ENCODE measurements at regions not wholly inside any gene's neighbourhood (a gene's known extent, or its start where the extent isn't known, plus 50 kb on each side); places are given as distances from the start of the nearest gene placed in this dataset.

- FAIRE-seq (no peak), DNase-seq (ENCODE audit: low read depth in 1 of 2, low spot score in 2 of 2) (no peak)
- Histone ChIP-seq H4K5ac (ENCODE audit: insufficient read length, low read depth, low read length) (no peak overlapping the region), H4K91ac (replicated peaks; ENCODE audit: insufficient read length, low read length) (no peak overlapping the region), H2BK12ac (ENCODE audit: low read depth, low read length) (no peak overlapping the region), H3K4me3 (ENCODE audit: extremely low read depth in 1 of 4, insufficient read depth in 2 of 4, low read depth in 3 of 4, low read length in 4 of 4) (no peak overlapping the region), H2AFZ (ENCODE audit: low read length) (no peak overlapping the region), H2BK120ac (replicated peaks; ENCODE audit: low read depth, low read length) (no peak overlapping the region), H2BK15ac (ENCODE audit: low read length) (no peak overlapping the region), H3K79me2 (ENCODE audit: control insufficient read depth in 1 of 2, insufficient read depth in 2 of 2, low read length in 2 of 2) (no peaks in the 10 kb centered on the region), H3K4ac (replicated peaks; ENCODE audit: insufficient read length, low read depth, low read length) (no peak overlapping the region), H3K4me1 (replicated peaks in 1 of 4; ENCODE audit: control insufficient read depth in 3 of 4, insufficient read depth in 4 of 4, low read length in 3 of 4) (no peaks in the 10 kb centered on the region), H3K79me1 (ENCODE audit: low read depth, low read length) (no peaks in the 10 kb centered on the region), H3K18ac (ENCODE audit: extremely low read depth, low read length) (no peak overlapping the region), H3K23ac (ENCODE audit: insufficient read length) (no peak overlapping the region), H3K36me3 (ENCODE audit: control insufficient read depth in 2 of 4, insufficient read depth in 4 of 4, low read length in 3 of 4) (no peaks in the 10 kb centered on the region), H3K27ac (ENCODE audit: low read depth, low read length) (no peak overlapping the region), H3K4me2 (ENCODE audit: insufficient read depth in 1 of 2, low read depth in 2 of 2, low read length in 2 of 2) (no peak overlapping the region), H2BK20ac (ENCODE audit: low read length) (no peak overlapping the region), H3K56ac (replicated peaks; ENCODE audit: insufficient read length, low read depth, low read length) (no peak overlapping the region), H2BK5ac (ENCODE audit: low read depth, low read length) (no peak overlapping the region), H3K27me3 (replicated peaks in 1 of 4; ENCODE audit: control insufficient read depth in 3 of 4, extremely low read depth in 1 of 4, insufficient read depth in 3 of 4, low read length in 3 of 4) (no peaks in the 10 kb centered on the region), H3K23me2 (ENCODE audit: low read depth, low read length) (no peaks in the 10 kb centered on the region), H3K9me3 (ENCODE audit: insufficient read depth in 2 of 2, low read depth in 1 of 2, low read length in 1 of 2) (no peaks in the 10 kb centered on the region), H4K8ac (ENCODE audit: extremely low read depth, insufficient read depth, low read length) (no peak overlapping the region), H2AK5ac (ENCODE audit: low read depth, low read length) (no peak overlapping the region), H4K20me1 (replicated peaks in 1 of 2; ENCODE audit: control insufficient read depth in 1 of 2, insufficient read depth in 2 of 2, low read length in 2 of 2) (no peaks in the 10 kb centered on the region), H3K9ac (replicated peaks in 1 of 4; ENCODE audit: extremely low read depth in 1 of 4, low read depth in 3 of 4, low read length in 3 of 4) (no peak overlapping the region), H3K14ac (ENCODE audit: insufficient read length) (no peak overlapping the region)
- CTCF ChIA-PET (ENCODE audit: partially characterized antibody), result no interaction called here
- 95% methylated on average over 2 of the region's 2 CpGs; no CpG with 5 or more reads in 1 of the 2 experiments for WGBS, 2 experiments (ENCODE audit: extremely low coverage in 1 of 2, insufficient coverage in 1 of 2, insufficient read length in 1 of 2, insufficient replicate concordance in 2 of 2, low coverage in 1 of 2, low lambda C conversion rate in 2 of 2, missing lambda C conversion rate in 1 of 2)
- TF ChIP-seq YY1 (IDR thresholded peaks at IDR 0.05; ENCODE audit: low read depth, low read length) (no peak), E2F6 (IDR thresholded peaks at IDR 0.05) (no peak), ATF3 (IDR thresholded peaks at IDR 0.05; ENCODE audit: insufficient read depth, low read depth, low read length) (no peak), CHD2 (IDR thresholded peaks at IDR 0.05; ENCODE audit: low read length) (no peak), CBX5 (IDR thresholded peaks at IDR 0.05; ENCODE audit: low read depth, low read length) (no peak), SIX5 (IDR thresholded peaks at IDR 0.05; ENCODE audit: low read depth, low read length) (no peak), SUZ12 (IDR thresholded peaks at IDR 0.05; ENCODE audit: low read length) (no peak), ASH2L (IDR thresholded peaks at IDR 0.05; ENCODE audit: low read length) (no peak)
- POLR2A ChIA-PET (ENCODE audit: partially characterized antibody), result no interaction called here
Measured at GRCh38 chr4:31023109-31023508, 302.9 kb downstream of the PCDH7 start.
